HepG2 (cell line): ENCODE measurements at regions not wholly inside any gene's neighbourhood (a gene's known extent, or its start where the extent isn't known, plus 50 kb on each side); places are given as distances from the start of the nearest gene placed in this dataset.

Experiments used
- SIX1 ChIP-seq: sonication (generic); formaldehyde crosslinking; IDR thresholded peaks from 2 replicates; pipeline ENCODE4 v1.4.0; 2020; ENCODE audit warnings: missing genetic modification reagents, borderline replicate concordance
- SP1 ChIP-seq, 2 experiments: fragments of 450-650 bp in 1 of 2; sonication (generic) in 1 of 2; formaldehyde crosslinking in 1 of 2; IDR thresholded peaks; 2 replicates each; pipeline versions ENCODE4 v1.4.0 to v1.6.1; 2016 to 2020; ENCODE audit warnings: missing genetic modification reagents in 1 of 2
- ZSCAN25 ChIP-seq: sonication (generic); formaldehyde crosslinking; IDR thresholded peaks from 2 replicates; pipeline ENCODE4 v1.8.0; 2022; ENCODE audit warnings: mild to moderate bottlenecking, missing genetic modification reagents
- TF ChIP-seq, protein P1 (sequence below): sonication (generic); formaldehyde crosslinking; IDR thresholded peaks from 2 replicates; pipeline ENCODE4 v1.4.0; 2020; ENCODE audit warnings: missing genetic modification reagents, borderline replicate concordance
- TF ChIP-seq, protein P2 (sequence below): IDR thresholded peaks from 2 replicates; pipeline ENCODE4 v1.6.1; 2012; ENCODE audit warnings: inconsistent platforms

DNA sequence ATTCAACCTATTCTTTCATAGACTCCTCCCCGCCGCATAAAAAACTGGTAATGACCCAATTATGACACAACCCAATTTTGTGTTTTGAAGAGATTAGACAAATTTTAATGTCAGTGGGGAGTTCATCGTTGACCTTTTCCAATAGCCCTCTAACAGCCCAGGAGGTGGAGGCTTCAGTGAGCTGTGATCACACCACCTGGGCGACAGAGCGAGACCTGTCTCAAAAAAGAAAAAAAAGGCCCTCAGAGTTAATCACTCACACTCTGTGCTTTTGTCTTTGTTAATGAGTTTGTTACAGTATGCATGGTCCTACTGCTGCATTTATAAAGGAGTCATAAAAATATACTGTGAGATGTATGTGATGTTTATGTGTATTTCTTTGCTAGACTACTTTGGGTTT is 510.6 kb downstream of the CPS1 start:
- TF ChIP-seq, protein P1, sequence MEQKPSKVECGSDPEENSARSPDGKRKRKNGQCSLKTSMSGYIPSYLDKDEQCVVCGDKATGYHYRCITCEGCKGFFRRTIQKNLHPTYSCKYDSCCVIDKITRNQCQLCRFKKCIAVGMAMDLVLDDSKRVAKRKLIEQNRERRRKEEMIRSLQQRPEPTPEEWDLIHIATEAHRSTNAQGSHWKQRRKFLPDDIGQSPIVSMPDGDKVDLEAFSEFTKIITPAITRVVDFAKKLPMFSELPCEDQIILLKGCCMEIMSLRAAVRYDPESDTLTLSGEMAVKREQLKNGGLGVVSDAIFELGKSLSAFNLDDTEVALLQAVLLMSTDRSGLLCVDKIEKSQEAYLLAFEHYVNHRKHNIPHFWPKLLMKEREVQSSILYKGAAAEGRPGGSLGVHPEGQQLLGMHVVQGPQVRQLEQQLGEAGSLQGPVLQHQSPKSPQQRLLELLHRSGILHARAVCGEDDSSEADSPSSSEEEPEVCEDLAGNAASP (CRISPR knock-in tag): no peak
- TF ChIP-seq, protein P2, sequence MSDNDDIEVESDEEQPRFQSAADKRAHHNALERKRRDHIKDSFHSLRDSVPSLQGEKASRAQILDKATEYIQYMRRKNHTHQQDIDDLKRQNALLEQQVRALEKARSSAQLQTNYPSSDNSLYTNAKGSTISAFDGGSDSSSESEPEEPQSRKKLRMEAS: no peak
- TF ChIP-seq ZSCAN25 (CRISPR knock-in tag) (no peak), SP1 (IDR thresholded peaks at IDR 0.05) (no peak), SP1 (CRISPR knock-in tag; IDR thresholded peaks at IDR 0.05) (no peak), SIX1 (CRISPR knock-in tag) (no peak)
